WTC11 (cell line): ENCODE measurements at regions not wholly inside any gene's neighbourhood (a gene's known extent, or its start where the extent isn't known, plus 50 kb on each side); places are given as distances from the start of the nearest gene placed in this dataset.

ENCODE experiments used
- ATAC-seq: fragments of 200-7000 bp; cut with Tn5 transposase; 2 replicates; pipeline ENCODE4 v1.10.0; 2021; ENCODE audit warnings: mild to moderate bottlenecking, moderate library complexity
- CTCF ChIA-PET: fragments of 300-600 bp; sonication (Branson Sonifier 250); formaldehyde crosslinking; loops from one replicate; lab custom pipeline; 2021; ENCODE audit warnings: antibody characterized with exemption; lab: Charles Lee
- POLR2A ChIA-PET: fragments of 350-600 bp; sonication (Branson Sonifier 250); formaldehyde crosslinking; loops from one replicate; lab custom pipeline; 2021; ENCODE audit warnings: antibody characterized with exemption; lab: Charles Lee
- DNase-seq: peaks from one replicate; pipeline ENCODE4 v3.0.0; 2021; ENCODE audit warnings: low spot score
- H3K27ac Mint-ChIP-seq: 2 replicates; pipeline ENCODE4 v1.8.0; 2021; ENCODE audit warnings: mixed read lengths
- H3K27me3 Mint-ChIP-seq: 2 replicates; pipeline ENCODE4 v1.8.0; 2021; ENCODE audit warnings: low read depth, mild to moderate bottlenecking, moderate library complexity, mixed read lengths
- H3K36me3 Mint-ChIP-seq: 2 replicates; pipeline ENCODE4 v1.8.0; 2021; ENCODE audit warnings: mixed read lengths
- H3K4me1 Mint-ChIP-seq: 2 replicates; pipeline ENCODE4 v1.8.0; 2022; ENCODE audit warnings: mixed read lengths
- H3K4me3 Mint-ChIP-seq: 2 replicates; pipeline ENCODE4 v1.8.0; 2021; ENCODE audit warnings: mild to moderate bottlenecking, moderate library complexity, mixed read lengths
- H3K9me3 Mint-ChIP-seq: 2 replicates; pipeline ENCODE4 v1.8.0; 2021; ENCODE audit warnings: mixed read lengths
- E2F5 ChIP-seq: sonication (generic); formaldehyde crosslinking; IDR thresholded peaks from 2 replicates; pipeline ENCODE4 v1.8.1; 2022; ENCODE audit warnings: mild to moderate bottlenecking, moderate library complexity, missing genetic modification reagents
- ERG ChIP-seq: fragments of 250-450 bp; sonication (Bioruptor Pico); IDR thresholded peaks from 2 replicates; pipeline ENCODE4 v1.8.0; 2021; ENCODE audit warnings: mild to moderate bottlenecking
- GABPB1 ChIP-seq: sonication (generic); formaldehyde crosslinking; IDR thresholded peaks from 2 replicates; pipeline ENCODE4 v1.8.1; 2023; ENCODE audit warnings: mild to moderate bottlenecking, missing genetic modification reagents
- GRHL2 ChIP-seq: fragments of 250-450 bp; sonication (Bioruptor Pico); IDR thresholded peaks from 2 replicates; pipeline ENCODE4 v1.8.0; 2022; ENCODE audit warnings: mild to moderate bottlenecking, moderate library complexity; ENCODE audit not compliant: insufficient replicate concordance, severe bottlenecking
- HMGA2 ChIP-seq: fragments of 250-450 bp; sonication (Bioruptor Pico); IDR thresholded peaks from 2 replicates; pipeline ENCODE4 v1.4.0; 2021; ENCODE audit warnings: mild to moderate bottlenecking, moderate library complexity
- NFYB ChIP-seq: sonication (generic); formaldehyde crosslinking; conservative IDR thresholded peaks from 2 replicates; pipeline ENCODE4 v1.8.0; 2022; ENCODE audit warnings: low read depth, missing genetic modification reagents
- NR3C1 ChIP-seq: sonication (generic); formaldehyde crosslinking; conservative IDR thresholded peaks from 2 replicates; pipeline ENCODE4 v1.8.1; 2023; ENCODE audit warnings: low read depth, mild to moderate bottlenecking, missing genetic modification reagents
- RELA ChIP-seq: sonication (generic); formaldehyde crosslinking; IDR thresholded peaks from 2 replicates; pipeline ENCODE4 v1.8.1; 2022; ENCODE audit warnings: missing genetic modification reagents, mild to moderate bottlenecking, borderline replicate concordance
- ZBTB21 ChIP-seq: sonication (generic); formaldehyde crosslinking; IDR thresholded peaks from 2 replicates; pipeline ENCODE4 v1.8.1; 2023; ENCODE audit warnings: mild to moderate bottlenecking, missing genetic modification reagents, borderline replicate concordance
- ZNF121 ChIP-seq: sonication (generic); formaldehyde crosslinking; IDR thresholded peaks from 2 replicates; pipeline ENCODE4 v1.8.0; 2023; ENCODE audit warnings: missing genetic modification reagents
- TF ChIP-seq, protein P1 (sequence below): sonication (generic); formaldehyde crosslinking; IDR thresholded peaks from 2 replicates; pipeline ENCODE4 v1.8.1; 2023; ENCODE audit warnings: mild to moderate bottlenecking, missing genetic modification reagents, moderate library complexity
- TF ChIP-seq, protein P2 (sequence below): sonication (generic); formaldehyde crosslinking; IDR thresholded peaks from 2 replicates; pipeline ENCODE4 v1.8.0; 2023; ENCODE audit warnings: missing genetic modification reagents, mild to moderate bottlenecking, borderline replicate concordance
- TF ChIP-seq, protein P3 (sequence below): sonication (generic); formaldehyde crosslinking; IDR thresholded peaks from 2 replicates; pipeline ENCODE4 v1.8.0; 2022; ENCODE audit warnings: mild to moderate bottlenecking, missing genetic modification reagents
- TF ChIP-seq, protein P4 (sequence below): fragments of 250-450 bp; sonication (Bioruptor Pico); IDR thresholded peaks from 2 replicates; pipeline ENCODE4 v2.1.2; 2022; ENCODE audit warnings: mild to moderate bottlenecking, moderate library complexity

DNA sequence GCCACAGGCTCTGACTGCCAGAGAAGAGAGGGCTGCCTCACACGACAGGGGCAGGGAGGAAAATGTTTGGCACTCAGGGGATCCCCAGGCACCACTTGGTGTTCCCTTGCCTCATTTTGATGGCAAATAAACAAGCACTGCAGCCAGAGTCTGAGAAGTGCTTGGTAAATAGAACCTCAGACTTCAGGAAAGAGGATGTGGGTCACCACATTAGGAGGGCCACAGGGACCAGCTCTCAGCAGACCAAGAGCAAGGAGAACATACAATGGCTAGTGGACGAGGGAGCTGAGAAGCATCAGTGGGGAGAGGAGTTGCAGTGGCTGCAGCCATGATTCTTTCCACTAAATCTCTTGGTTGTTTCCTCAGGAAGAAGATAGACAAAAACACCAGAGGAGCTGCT is 413.9 kb downstream of the GADD45G start:
- TF ChIP-seq, protein P1, sequence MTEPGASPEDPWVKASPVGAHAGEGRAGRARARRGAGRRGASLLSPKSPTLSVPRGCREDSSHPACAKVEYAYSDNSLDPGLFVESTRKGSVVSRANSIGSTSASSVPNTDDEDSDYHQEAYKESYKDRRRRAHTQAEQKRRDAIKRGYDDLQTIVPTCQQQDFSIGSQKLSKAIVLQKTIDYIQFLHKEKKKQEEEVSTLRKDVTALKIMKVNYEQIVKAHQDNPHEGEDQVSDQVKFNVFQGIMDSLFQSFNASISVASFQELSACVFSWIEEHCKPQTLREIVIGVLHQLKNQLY, result no peak
- no peak for ATAC-seq
- CTCF ChIA-PET, result interaction anchor here (1.0 kb wide), 1 partner anchor 425 kb away, joined by 3 read pairs; no protein-coding TSS in a partner anchor
- no peak for DNase-seq
- peaks cover 9% of the 10 kb centered on the region; the same call in 1 of the 2 replicates for H3K9me3 Mint-ChIP-seq
- POLR2A ChIA-PET, result no interaction called here
- H3K4me3 Mint-ChIP-seq, result no peak overlapping the region
- H3K27ac Mint-ChIP-seq, result no peak overlapping the region
- no peaks in the 10 kb centered on the region for H3K4me1 Mint-ChIP-seq
- no peaks in the 10 kb centered on the region for H3K36me3 Mint-ChIP-seq
- H3K27me3 Mint-ChIP-seq, result no peaks in the 10 kb centered on the region; the same call in 1 of the 2 replicates

GRCh38 chr9:90019626-90020025 is 414.8 kb downstream of the GADD45G start:
- H3K27ac Mint-ChIP-seq, result no peak overlapping the region
- no peak for TF ChIP-seq ERG
- TF ChIP-seq, protein P2, sequence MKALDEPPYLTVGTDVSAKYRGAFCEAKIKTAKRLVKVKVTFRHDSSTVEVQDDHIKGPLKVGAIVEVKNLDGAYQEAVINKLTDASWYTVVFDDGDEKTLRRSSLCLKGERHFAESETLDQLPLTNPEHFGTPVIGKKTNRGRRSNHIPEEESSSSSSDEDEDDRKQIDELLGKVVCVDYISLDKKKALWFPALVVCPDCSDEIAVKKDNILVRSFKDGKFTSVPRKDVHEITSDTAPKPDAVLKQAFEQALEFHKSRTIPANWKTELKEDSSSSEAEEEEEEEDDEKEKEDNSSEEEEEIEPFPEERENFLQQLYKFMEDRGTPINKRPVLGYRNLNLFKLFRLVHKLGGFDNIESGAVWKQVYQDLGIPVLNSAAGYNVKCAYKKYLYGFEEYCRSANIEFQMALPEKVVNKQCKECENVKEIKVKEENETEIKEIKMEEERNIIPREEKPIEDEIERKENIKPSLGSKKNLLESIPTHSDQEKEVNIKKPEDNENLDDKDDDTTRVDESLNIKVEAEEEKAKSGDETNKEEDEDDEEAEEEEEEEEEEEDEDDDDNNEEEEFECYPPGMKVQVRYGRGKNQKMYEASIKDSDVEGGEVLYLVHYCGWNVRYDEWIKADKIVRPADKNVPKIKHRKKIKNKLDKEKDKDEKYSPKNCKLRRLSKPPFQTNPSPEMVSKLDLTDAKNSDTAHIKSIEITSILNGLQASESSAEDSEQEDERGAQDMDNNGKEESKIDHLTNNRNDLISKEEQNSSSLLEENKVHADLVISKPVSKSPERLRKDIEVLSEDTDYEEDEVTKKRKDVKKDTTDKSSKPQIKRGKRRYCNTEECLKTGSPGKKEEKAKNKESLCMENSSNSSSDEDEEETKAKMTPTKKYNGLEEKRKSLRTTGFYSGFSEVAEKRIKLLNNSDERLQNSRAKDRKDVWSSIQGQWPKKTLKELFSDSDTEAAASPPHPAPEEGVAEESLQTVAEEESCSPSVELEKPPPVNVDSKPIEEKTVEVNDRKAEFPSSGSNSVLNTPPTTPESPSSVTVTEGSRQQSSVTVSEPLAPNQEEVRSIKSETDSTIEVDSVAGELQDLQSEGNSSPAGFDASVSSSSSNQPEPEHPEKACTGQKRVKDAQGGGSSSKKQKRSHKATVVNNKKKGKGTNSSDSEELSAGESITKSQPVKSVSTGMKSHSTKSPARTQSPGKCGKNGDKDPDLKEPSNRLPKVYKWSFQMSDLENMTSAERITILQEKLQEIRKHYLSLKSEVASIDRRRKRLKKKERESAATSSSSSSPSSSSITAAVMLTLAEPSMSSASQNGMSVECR (CRISPR knock-in tag), result no peak
- TF ChIP-seq, all 79 proteins: peak for 0
- CTCF ChIA-PET, result no interaction called here
- Mint-ChIP-seq H3K36me3 (no peaks in the 10 kb centered on the region), H3K27me3 (no peaks in the 10 kb centered on the region; the same call in none of the 2 replicates), H3K4me1 (no peaks in the 10 kb centered on the region), H3K4me3 (no peak overlapping the region), H3K9me3 (peaks cover 9% of the 10 kb centered on the region; the same call in 1 of the 2 replicates)
- POLR2A ChIA-PET, result no interaction called here
- no peak for DNase-seq
- no peak for ATAC-seq

GRCh38 chr9:90020276-90020871 is 415.6 kb downstream of the GADD45G start:
- TF ChIP-seq GABPB1 (CRISPR knock-in tag), result no peak
- TF ChIP-seq, protein P3, sequence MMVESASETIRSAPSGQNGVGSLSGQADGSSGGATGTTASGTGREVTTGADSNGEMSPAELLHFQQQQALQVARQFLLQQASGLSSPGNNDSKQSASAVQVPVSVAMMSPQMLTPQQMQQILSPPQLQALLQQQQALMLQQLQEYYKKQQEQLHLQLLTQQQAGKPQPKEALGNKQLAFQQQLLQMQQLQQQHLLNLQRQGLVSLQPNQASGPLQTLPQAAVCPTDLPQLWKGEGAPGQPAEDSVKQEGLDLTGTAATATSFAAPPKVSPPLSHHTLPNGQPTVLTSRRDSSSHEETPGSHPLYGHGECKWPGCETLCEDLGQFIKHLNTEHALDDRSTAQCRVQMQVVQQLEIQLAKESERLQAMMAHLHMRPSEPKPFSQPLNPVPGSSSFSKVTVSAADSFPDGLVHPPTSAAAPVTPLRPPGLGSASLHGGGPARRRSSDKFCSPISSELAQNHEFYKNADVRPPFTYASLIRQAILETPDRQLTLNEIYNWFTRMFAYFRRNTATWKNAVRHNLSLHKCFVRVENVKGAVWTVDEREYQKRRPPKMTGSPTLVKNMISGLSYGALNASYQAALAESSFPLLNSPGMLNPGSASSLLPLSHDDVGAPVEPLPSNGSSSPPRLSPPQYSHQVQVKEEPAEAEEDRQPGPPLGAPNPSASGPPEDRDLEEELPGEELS (CRISPR knock-in tag), result no peak
- TF ChIP-seq RELA (CRISPR knock-in tag), result no peak
- TF ChIP-seq GRHL2, result no peak
- TF ChIP-seq NR3C1 (CRISPR knock-in tag), result no peak
- TF ChIP-seq HMGA2 (CRISPR knock-in tag), result no peak
- TF ChIP-seq ZBTB21 (CRISPR knock-in tag), result no peak
- TF ChIP-seq E2F5 (CRISPR knock-in tag), result no peak
- no peak for TF ChIP-seq NFYB (CRISPR knock-in tag)
- TF ChIP-seq, protein P4, sequence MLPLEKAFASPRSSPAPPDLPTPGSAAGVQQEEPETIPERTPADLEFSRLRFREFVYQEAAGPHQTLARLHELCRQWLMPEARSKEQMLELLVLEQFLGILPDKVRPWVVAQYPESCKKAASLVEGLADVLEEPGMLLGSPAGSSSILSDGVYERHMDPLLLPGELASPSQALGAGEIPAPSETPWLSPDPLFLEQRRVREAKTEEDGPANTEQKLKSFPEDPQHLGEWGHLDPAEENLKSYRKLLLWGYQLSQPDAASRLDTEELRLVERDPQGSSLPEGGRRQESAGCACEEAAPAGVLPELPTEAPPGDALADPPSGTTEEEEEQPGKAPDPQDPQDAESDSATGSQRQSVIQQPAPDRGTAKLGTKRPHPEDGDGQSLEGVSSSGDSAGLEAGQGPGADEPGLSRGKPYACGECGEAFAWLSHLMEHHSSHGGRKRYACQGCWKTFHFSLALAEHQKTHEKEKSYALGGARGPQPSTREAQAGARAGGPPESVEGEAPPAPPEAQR (CRISPR knock-in tag), result no peak
- no peak for TF ChIP-seq ZNF121
- Mint-ChIP-seq H3K27me3 (no peaks in the 10 kb centered on the region; the same call in none of the 2 replicates), H3K4me1 (peaks cover 2% of the 10 kb centered on the region), H3K36me3 (no peaks in the 10 kb centered on the region), H3K4me3 (no peak overlapping the region), H3K9me3 (peaks cover 9% of the 10 kb centered on the region; the same call in 1 of the 2 replicates), H3K27ac (no peak overlapping the region)
- no peak for ATAC-seq
- POLR2A ChIA-PET, result no interaction called here
- DNase-seq, result no peak
- CTCF ChIA-PET, result interaction anchor here (1.0 kb wide), 1 partner anchor 427 kb away, joined by 3 read pairs; no protein-coding TSS in a partner anchor
